GM18861 (cell line): ENCODE measurements at regions not wholly inside any gene's neighbourhood (a gene's known extent, or its start where the extent isn't known, plus 50 kb on each side); places are given as distances from the start of the nearest gene placed in this dataset.
"Not testable (repeated sequence)": the region's sequence is repeated elsewhere in the genome, so short reads cannot be mapped to it uniquely, and the experiment has no call there.

Source experiments
- ATAC-seq: cut with Tn5 transposase; IDR thresholded peaks from one replicate; pipeline ENCODE4 v1.9.1; 2021; ENCODE audit not compliant: unreplicated experiment

- no peak for ATAC-seq
Measured at GRCh38 chr13:94824601-94825000, 112.3 kb upstream of the SOX21 start.

DNA sequence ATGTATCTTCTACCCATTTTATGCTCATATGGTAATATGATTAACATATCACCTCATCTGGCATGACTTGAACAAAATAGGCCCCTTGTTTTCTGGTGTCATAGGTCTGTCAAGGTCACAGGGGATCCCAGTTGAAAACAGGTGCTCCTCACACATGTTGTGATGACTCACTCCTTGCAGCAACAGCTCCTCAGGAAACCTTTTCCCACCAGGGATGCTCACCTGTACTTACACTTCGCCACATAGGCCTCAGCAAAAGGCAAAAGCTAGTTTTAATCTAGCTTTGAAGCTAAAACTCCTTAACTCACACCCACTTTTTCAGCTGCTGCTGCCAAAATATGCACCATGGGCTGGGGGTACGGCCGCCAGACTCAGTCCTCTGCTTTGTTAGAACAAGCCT is 110.0 kb upstream of the SOX21 start:
- no peak for ATAC-seq

DNA sequence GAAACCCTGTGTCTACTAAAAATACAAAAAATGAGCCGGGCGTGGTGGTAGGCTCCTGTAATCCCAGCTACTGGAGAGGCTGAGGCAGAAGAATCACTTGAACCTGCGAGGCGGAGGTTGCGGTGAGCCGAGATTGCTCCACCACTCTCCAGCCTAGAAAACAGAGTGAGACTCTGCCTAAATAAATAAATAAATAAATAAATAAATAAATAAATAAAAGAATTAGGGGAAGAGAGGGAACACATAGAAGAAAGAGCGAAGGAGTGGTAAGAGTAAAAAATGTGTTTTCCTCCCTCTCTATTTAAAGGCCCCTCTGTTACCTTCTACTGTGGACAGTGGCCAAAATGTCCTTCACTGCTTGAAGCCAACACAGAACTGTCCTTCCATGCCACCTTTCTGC is 103.9 kb upstream of the SOX21 start:
- no peak for ATAC-seq

GRCh38 chr13:94813920-94814475 is 101.7 kb upstream of the SOX21 start:
- peak; percentile 98 for ATAC-seq

DNA sequence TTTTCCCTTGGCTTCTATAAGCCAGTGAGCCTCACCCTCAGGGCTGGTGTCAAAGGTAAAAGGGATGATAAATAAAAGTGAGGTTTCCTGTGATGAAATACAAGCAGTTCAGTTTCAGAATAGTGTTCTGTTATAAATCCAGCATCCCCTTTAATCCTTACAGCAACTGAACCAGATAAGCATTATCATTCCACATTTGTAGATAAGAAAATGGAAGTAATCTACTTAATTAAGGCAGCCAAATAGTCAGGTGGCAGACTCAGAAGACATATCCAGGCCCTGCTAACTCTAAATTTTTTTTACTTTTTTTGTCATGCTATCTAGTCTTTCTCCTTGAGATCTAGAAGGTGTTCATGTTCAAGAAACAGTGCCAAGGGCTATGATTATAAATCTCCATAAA is 99.4 kb upstream of the SOX21 start:
- no peak for ATAC-seq

- no peak for ATAC-seq
Measured at GRCh38 chr13:94800423-94800822, 88.1 kb upstream of the SOX21 start.

GRCh38 chr13:94799299-94799698 is 87.0 kb upstream of the SOX21 start:
- no peak for ATAC-seq

- ATAC-seq: no peak
Measured at GRCh38 chr13:94798738-94799137, 86.4 kb upstream of the SOX21 start.

DNA sequence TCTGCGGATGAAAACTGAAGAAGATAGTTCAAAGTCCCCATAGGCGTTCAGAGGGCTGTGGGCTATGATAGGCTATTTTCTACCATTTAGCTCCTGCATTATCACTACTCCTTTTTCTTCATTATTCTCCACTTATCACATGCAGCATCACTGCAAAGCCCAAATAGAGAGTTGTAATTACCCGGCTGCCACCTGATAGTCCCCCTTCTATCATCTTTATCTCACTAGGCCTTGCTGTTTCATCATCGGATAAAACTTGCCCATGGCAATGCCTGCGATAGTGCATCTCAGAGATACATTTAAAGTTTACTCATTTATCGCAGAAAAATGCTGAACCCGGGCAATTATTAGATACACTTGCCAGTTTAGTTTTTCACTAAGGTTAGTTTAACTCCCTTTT is 82.9 kb upstream of the SOX21 start:
- no peak for ATAC-seq

DNA sequence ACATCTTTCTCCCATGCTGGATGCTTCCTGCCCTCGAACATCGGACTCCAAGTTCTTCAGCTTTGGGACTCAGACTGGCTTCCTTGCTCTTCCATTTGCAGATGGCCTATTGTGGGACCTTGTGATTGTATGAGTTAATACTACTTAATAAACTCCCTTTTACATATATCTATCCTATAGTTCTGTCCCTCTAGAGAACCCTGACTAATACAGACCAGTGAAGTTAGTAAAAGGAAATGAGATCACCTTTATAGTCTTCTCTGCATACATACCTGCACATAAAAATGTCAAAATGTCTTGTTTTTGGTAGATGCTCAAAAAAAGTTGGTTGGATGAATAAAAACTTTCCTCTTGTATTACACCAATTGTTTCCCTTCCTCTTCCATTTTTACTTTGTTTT is 73.9 kb upstream of the SOX21 start:
- ATAC-seq: not testable (repeated sequence)

DNA sequence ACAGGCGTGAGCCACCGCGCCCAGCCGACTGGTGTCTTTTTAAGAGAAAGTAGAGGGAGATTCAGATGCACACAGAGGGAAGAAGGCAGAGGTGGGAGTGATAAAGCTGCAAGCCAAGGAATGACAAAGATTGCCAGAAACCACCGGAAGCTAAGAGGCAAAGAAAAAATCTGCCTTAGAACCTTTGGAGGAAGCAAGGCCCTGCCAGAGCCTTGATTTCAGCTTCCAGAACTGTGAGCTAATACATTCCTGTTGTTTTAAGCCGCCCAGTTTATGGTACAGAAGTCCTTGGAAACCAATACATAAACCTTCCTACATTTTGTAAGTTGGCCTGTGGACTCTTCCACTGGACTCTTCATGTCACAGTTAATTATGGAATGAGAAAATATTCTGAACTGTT is 71.7 kb upstream of the SOX21 start:
- ATAC-seq: no peak

DNA sequence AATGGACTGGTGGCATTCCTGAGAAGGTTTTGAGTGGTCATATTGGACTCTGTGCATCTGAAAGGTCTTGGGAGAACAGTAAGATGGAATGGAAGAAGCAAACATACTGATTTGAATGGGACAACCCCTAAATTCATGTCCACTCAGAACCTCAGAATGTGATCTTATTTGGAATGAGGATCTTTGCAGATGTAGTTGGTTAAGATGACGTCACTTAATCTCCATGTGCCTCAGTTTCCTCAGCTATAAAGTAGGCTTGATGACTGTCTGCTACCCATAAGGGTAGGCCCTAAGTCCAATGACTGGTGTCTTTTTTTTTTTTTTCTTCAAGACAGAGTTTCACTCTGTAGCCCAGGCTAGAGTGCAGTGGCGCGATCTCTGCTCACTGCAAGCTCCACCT is 71.1 kb upstream of the SOX21 start:
- ATAC-seq: no peak

GRCh38 chr13:94780421-94780820 is 68.1 kb upstream of the SOX21 start:
- ATAC-seq: no peak

DNA sequence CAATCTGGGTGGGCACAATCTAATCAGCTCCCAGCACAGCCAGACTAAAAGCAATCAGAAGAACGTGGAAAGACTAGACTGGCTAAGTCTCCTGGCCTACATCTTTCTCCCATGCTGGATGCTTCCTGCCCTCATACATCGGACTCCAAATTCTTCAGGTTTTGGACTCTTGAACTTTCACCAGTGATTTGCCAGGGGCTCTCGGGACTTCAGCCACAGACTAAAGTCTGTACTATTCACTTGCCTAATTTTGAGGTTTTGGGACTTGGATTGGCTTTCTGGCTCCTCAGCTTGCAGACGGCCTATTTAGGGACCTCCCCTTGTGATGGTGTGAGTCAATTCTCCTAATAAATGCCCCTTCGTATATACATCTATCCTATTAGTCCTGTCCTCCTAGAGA is 66.6 kb upstream of the SOX21 start:
- no peak for ATAC-seq

DNA sequence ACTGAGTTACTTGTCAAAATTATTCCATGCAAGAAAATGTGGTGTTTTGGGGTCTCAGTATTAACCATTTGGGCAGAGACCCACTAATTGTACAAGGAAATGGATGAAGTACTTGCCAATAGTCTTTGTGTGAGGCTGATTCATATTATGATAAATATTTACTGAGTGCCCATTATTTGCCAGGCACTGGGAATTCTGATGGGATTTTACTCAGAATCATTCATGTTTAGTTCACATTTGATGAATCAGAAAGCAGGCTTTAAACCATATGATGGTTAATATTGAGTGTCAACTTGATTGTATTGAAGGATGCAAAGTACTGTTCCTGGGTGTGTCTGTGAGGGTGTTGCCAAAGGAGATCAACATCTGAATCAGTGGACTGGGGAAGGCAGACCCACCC is 66.2 kb upstream of the SOX21 start:
- ATAC-seq: no peak

GRCh38 chr13:94776956-94777355 is 64.6 kb upstream of the SOX21 start:
- ATAC-seq: no peak

DNA sequence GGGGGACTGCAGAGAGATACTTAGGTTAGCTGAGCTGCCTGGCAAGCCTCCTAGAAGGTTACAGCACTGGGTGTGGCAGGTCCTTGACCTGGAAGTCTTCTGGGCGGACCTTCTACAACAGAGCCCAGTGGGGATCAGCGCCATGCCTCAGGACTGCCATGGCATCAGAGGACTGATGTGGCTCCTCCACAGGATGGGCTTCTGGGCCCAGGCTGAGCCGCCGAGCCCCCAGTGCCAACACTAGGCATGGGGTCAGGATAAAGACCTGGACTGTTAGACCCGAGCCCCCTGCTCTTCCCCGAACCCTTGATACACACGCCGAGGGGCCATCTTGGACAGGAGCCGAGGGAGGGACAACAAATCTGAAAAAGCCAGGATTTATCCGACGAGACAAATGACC is 64.0 kb upstream of the SOX21 start:
- no peak for ATAC-seq

DNA sequence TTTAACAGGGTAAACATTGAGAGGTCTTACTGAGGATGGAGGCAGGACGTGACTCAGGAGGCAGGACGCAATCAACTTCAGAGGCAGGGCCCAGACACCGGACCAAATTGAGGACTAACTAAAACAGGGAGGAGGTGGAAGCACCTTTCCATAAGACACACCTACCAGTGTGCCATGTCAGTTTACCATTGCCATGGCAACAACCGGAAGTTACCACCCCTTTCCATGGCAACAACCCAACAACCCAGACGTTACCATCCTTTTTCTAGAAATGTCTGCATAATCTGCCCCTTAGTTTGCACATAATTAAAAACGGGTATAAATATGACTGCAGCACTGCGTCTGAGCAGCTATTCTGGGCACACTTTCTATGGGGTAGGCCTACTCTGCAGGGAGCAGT is 53.5 kb upstream of the SOX21 start:
- no peak for ATAC-seq

GRCh38 chr13:94764576-94765321 is 52.4 kb upstream of the SOX21 start:
- ATAC-seq: no peak
